M059J (cell line): ENCODE measurements at regions not wholly inside any gene's neighbourhood (a gene's known extent, or its start where the extent isn't known, plus 50 kb on each side); places are given as distances from the start of the nearest gene placed in this dataset.
A peak's percentile ranks its signal among the peaks of the same experiment; 100 is the strongest.

Experiments
- DNase-seq: peaks from one replicate; pipeline ENCODE4 v3.0.0-alpha.2; 2012; ENCODE audit warnings: low read depth

DNA sequence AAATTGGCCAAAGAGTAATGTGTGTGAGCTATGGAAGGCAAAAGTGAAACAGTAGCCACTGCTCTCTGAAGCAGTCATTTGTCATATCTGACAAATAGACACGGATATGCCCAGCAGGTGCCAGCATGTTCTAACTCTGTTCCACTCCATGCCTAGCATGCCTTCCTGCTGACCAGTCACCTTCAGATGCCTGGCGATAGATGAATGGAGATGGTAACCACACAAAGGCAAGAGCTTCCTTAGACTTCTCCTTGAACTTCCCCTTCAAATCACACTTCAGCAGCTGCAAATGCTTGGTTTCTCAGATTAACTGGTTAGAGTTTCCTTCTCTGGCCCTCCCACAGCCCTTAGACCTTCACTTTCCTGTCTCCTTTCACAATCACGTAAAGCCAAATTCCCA lies 429.9 kb downstream of the DAD1 start:
- DNase-seq = peak; percentile 33

DNA sequence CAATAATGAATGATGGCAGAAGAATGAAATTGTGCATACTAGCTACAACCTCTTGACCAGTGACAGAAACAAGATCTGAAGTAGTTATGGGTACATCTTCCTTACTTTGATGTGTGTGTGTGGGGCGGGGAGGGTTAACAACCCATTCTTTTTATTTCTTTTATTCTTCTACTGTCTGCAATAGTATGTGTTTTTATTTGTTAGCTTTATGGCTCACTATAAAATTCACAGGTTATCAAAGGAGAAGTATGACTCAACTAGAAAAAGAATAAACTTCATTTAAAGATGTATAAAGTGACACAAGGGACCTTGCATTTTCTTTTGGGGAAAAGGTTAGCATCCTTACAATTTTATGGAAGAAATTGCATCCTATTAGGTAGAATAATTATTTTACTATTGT lies 430.5 kb downstream of the DAD1 start:
- DNase-seq = no peak

DNA sequence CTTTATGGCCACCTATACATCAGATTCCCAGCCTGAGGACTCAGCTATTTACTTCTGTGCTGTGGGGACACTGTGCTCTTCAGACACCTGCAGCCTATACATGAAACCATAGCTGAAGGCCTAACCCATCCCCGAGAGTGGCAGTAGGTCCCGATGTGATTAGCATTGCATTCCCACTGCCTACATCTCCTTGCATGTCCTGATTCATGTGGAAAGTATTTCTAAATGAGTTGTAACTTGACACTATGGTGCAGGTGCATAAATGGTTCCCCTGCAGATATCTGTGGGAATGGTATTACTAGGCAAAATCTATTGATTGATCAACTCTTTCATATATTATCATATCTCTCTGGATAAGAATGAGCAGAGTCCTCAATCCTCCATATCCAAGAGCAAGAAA lies 433.5 kb downstream of the DAD1 start:
- DNase-seq = no peak

DNA sequence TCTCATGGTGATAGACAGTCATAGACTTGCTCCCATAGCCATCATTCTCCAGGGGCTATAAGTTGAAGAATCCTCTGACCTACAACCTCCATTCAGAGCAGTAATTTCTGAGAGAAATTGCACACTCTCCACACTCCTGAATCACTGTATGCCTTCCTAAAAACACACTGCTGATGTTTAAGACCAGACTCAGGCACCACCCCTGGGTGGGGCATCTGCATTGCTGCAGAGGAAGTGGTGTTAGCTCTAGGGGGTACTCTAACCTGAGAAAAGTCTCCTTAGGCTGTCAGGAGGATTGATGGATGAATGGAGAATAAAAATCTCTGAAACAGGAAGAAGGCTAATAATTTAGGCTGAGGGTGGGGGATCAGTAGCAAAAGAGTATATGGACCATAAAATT lies 436.1 kb downstream of the DAD1 start:
- DNase-seq = no peak

DNA sequence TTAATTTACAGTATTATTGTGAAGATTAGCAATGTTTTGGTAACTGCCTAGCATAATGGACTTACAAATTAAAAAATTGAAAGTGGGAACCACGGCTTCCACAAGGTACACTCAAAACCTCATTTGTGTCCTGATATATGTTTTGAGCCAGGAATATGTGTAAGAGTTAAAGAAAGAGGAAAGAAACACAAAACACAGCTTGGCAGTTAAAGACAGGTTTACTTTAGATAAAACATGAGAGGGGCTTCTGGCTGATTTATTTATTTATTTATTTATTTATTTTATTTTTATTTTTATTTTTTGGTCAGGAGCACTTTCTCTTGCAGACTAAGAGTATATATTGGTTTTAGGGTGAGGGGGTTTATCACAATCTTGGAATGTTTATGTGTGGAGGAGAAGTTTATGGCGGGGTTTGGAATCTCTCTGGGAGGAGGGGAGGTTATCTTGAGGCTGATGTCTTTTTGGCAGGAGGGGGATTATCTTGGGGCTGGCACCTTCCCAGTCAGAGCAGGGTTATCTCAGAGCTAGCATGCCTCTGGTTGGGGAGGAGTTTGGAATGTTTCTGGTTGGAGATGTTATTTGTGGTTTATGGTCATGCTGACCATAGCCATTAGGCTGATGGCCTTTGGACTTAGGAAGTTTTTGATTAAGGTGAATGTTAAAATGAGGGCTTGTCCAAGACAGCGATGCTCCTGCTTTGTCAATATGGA lies 436.7 kb downstream of the DAD1 start:
- DNase-seq = no peak

DNA sequence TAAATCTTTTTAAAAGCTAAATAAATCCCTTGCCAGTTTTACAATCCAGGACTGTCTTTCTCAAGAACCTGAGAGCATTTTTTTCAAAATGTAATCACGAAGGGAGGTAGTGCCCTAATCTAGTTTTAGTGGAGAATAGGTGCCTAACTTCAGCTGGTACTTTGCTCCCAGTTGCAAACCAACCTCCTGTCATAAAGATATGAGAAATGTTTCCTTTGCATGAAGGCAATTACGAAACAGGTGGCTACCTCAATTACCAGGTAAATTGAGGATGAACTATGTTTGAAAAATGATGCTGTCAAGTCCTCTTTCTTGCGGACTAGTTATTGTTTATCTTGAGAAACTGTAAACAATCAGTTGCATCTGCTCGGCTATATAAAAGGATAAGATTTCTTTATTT lies 437.9 kb downstream of the DAD1 start:
- DNase-seq = no peak

DNA sequence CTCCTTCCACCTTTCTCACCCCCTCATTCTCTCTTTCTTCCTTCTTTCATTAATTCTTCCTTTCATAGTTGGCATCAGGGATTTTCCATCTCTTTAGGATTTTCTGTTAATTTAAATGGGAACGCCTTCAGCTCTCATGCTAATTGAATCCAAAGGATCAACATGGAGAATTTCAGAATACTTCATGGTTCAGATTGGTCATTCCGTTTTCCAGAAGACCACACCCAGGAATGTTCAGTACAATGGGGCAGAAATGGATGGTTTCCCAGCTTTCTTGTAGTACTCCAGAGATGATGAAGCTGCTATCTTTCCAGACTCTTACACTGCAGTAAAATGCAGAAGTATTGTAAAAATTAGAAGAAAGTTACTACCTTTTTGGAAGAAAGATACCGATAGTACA lies 440.0 kb downstream of the DAD1 start:
- no peak for DNase-seq

DNA sequence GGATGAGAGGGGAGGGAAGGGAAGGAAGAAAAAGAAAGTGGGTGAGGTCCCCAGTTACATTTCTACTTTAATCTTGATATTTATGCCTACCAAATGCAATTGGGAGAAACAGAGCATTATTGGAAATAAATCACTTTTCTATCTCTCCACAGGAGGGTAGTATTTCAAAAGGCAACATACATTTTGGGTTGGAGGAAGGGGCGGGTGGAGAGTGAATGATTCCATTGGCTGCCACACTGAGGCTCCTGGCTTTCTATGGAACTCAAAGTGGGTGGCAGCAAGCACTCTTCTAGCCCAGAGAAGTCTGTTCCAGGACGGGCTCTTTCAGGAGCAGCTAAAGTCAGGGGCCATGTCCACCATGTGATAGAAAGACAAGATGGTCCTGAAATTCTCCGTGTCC lies 441.3 kb downstream of the DAD1 start:
- DNase-seq = no peak

DNA sequence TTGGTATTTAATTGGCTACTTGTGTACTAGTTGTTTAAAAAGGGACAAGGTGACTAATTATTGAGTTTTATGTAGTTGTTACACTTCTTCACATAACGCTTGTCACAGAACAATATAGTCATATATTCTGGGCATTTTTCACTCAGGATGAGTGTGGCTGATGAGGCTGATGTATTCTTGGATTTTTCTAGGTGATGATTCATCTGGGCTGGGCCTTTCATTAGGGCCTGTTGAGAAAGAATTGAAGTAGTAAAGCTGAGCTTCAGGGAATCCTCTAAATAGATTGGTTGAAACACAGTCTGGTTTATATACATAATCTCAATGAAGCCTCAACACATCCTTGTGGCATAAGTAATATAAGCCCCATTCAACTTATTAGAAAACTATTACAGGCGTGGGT lies 445.7 kb downstream of the DAD1 start:
- no peak for DNase-seq

DNA sequence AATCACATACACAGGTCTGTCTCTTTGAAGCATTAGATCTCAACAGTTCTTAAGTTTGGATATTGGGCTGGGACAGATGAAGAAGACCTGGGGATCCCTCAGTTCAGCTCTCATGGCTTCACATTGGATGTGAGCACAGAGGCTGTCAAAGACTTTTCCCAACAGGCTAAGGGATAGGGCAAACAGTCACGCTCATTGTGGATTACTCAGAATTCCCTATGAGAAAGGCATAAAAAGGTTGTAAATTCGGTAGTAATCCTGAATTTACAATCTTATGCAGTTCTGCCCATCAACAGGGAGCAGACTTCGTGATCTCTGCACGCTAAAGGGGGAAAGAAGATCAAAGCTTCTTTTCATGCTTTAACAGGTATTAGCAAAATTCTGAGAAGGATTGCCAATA lies 448.4 kb downstream of the DAD1 start:
- DNase-seq = no peak

DNA sequence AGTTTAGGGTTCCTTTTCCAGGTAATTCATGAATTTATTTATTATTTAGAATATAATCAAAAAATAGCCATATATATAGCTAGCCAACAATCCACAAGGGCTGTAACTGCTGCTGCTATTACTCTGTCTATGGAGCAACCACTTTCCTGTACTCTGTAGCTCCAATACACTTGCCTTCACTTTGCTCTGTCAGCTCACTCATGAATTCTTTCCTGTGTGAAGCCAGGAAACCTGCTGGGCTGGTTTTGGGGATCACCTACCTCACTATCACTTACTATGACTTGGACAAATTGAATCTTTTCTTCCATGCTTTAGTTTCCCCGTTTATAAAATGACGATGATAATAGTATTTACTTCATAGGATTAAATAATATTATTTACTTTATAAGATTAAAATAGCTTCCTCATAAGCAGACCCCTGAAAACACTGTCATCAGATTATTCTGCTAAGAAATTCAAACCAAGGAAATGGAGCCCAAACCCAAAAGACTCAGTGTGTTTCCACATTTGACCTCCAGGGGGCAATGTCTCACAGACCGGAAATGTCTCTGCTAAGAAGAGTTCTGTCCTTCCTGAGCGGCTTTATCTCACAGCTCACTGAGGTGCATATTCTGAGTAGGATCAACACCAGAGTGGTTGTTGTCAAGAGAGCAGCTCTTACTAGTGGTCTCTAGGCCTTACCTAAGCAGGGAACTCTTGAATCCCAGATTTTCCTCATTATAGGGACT lies 457.1 kb downstream of the DAD1 start:
- DNase-seq = no peak

DNA sequence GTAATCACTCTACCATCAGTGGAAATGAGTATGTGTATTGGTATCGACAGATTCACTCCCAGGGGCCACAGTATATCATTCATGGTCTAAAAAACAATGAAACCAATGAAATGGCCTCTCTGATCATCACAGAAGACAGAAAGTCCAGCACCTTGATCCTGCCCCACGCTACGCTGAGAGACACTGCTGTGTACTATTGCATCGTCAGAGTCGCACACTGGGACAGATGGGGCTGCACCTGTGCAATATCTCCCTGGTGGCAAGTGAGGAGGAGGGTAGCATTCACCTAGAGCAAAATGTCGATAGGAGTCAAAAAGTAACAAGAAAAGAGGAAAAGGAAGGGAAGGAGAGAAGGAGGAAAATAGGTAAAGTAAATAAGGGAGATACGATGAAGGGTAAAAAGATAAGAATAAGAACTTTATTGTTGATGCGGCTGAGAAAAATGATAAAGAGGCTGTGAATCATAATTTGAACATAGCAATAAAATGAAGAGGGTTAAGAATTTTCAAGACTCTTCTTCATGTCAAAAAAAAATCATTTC lies 450.5 kb upstream of the OR4E1 start:
- no peak for DNase-seq

DNA sequence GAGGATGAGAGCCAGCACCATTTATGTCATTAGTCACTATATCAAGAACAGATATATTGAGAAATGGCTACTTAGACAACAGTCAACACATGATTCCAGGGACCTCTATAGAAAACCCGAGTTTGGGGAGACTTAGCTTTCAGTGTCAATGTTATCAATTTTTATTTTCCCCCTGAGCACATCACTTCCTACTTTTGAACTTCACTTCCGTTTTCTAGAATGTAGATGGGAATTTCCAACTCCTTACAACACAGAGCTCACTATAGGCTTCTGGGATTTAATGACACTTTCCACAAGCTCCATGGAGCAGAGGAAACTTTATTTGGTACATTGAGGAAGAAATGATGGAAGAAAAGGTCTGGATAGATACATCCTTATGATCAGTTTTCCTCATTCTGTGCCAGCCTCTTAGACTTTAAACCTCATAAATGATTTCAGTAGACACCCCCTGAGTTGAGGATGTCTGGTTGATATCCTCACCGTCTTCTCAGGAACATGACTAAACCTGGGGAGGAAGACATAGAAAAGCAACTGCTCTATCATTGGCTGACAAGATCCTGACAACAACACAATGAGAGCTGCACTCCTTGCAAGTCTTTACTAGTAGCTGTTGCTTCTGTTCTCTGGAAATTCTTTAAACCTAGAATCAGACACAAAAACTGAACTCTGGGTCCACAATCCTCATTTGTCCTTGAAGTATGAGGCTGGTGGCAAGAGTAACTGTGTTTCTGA lies 449.4 kb upstream of the OR4E1 start:
- no peak for DNase-seq

DNA sequence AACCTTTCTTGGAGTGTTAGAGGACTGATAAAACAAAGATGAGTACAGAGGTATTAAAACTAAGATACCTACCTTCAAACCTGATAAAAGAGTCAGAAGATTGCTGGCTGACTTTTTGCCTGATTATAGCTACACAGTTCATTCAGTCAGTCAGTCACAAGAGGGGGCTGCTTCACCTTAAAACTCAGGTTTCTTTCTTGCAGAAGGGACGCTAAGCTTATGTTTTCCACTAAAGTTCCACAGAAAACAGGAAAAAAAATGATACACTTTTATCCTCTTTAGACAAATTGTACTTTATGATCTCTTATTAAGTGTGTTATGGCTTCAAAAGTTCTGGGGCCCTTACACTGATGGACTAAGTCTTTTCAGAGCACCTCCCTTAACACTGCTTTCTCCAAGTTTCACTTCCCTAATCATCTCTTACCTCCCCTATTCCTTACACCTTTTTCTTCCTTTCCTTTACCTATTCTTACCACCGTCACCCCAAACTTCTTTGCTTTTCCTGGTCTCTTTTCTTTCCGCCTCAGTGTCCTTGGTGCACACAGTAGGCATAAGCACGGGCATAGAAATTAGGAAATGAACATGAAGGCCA lies 448.7 kb upstream of the OR4E1 start:
- peak; percentile 2 for DNase-seq

DNA sequence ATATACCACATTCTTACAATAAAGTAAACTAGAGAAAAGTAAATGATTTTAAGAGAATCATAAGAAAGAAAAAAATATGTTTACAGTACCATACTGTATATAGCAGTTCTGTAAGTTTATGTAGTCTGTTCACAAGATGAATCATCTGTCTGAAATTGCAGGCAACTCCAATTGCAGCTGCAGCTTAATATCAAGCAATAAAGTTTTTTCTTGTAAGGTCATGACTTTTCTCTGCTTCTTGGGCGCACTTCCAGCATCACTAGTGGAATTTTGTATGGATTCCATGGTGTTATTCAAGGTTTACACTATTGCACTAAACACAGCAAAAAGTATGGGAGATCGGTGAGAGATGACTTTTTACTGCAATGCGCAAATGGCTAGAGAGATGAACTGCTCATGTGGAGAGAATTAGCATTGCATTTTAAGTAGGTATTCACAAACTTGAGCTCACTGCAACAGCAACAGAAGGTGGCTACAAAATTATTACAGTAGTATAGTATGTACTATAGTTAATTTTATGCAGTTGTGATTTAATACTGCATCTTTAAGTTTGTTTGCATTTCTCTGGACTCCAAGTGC lies 445.4 kb upstream of the OR4E1 start:
- no peak for DNase-seq

DNA sequence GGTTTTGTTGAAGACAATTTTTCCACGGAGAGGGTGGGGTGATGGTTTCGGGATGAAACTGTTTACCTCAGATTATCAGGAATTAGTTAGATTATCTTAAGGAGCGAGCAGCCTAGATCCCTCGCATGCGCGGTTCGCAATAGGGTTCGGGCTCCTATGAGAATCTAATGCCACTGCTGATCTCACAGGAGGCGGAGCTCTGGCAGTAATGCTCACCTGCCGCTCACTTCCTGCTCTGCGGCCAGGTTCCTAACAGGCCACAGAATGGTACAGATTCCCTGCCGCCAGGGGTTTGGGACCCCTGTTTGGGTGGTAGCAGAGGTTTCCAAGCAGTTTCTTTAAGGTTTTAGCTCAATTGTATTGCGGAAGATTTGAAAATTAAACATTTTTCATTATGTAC lies 439.8 kb upstream of the OR4E1 start:
- DNase-seq = no peak

DNA sequence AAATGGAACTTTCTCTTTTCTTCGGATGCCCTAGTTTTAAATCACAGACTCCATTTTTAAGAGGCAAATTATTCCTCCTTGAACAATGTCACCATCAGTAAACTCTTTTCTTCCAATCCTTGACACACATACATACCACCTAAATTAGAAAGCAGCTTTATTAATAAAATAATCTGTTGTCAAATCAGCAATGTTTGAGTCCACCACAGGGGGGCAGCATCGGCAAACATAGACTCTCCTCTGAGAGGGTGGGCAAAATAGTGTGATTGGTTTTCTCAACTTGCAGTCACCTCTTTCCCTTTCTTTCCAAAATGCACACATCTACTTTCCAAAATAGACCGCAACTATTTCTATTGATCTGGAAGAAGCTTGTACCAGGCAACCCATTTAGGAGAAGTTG lies 438.4 kb upstream of the OR4E1 start:
- DNase-seq = no peak

DNA sequence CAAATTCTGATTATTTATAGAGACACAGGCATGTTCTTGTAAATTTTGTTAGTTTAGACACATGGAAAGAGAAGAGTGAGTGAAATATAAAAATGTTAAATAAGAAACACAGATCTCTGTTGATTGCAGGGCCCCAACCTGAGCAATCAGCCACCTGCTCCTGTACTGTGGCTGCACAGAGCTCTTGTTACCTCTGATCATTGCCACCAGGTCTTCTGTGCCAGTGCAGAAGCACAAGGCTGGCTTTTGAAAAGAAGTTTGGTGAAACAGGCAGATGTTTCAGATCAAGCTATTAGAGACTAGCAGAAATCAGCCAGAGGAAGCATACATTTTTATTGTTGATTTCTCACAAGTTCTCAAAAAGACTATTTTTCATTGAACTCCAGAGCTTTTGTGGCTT lies 434.1 kb upstream of the OR4E1 start:
- no peak for DNase-seq

DNA sequence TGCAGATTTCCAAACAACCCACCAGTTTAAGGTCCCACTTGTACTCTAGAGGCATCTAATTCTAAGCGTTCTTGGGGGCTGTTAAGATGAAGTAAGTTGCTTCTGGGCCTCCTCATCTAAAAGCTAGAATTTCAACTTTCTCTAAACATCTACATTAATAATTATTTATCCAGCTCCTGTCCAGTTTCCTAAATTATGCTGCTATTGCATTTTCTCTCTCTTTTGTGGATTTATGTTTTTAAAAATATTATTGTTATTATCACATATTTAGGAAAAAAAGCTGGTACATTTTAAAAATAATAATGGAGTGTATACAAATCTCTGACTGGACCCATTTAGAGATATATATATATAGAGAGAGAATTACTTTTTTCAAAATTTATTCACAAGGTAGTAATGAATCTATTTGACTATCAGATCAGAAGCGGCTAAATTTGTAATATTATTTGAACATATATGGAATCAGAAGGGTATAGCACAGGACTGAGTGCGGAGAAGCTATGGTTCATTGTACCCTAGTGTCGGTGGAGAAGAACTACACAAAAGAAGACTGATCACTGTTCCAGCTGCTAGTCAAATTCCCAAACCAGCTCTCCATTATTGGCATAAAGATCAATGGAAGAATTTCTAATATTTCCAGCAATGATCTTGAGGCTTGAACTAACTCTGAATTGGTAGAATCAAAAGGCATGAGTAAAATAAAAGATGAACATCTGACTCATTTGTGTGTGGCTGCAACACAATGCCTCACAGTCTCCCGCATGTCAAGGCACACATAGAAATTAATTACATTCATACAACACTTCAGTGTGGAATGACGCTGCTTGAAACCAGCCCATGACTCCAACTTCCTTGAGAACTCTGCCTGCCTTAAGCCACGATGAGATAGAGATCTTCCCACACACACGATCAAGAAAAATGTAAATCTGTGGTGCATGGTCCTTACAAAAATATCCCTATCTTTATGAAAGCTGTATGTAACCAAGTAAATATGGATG lies 433.4 kb upstream of the OR4E1 start:
- DNase-seq = no peak

DNA sequence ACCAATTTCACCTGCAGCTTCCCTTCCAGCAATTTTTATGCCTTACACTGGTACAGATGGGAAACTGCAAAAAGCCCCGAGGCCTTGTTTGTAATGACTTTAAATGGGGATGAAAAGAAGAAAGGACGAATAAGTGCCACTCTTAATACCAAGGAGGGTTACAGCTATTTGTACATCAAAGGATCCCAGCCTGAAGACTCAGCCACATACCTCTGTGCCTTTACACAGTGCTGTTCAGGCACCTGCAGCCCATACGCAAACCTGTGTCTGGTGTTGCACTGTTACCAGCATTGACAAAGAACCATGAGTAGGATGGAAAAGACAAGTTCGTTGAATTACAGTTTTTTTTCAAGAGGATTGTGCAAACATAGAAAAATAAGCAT lies 432.0 kb upstream of the OR4E1 start:
- DNase-seq = no peak
